NK-92 treated with Interleukin-12 subunit alpha and Interleukin-12 subunit beta, amount 100 ng/mL, for 24 hours (cell line): ENCODE measurements at regions not wholly inside any gene's neighbourhood (a gene's known extent, or its start where the extent isn't known, plus 50 kb on each side); places are given as distances from the start of the nearest gene placed in this dataset.
"Not testable (repeated sequence)": the region's sequence is repeated elsewhere in the genome, so short reads cannot be mapped to it uniquely, and the experiment has no call there.

Experiments
- DNase-seq: peaks from one replicate; lab custom pipeline; 2025; lab: John Stamatoyannopoulos, UW

- no peak for DNase-seq
These were observed 676.4 kb upstream of the ANKRD30A start for GRCh38 chr10:36448760-36449691.

GRCh38 chr10:36446881-36447280 lies 678.5 kb upstream of the ANKRD30A start:
- DNase-seq: no peak

GRCh38 chr10:36443233-36443632 lies 682.2 kb upstream of the ANKRD30A start:
- DNase-seq: no peak

GRCh38 chr10:36441557-36441956 lies 683.8 kb upstream of the ANKRD30A start:
- DNase-seq: no peak

GRCh38 chr10:36440539-36440938 lies 684.9 kb upstream of the ANKRD30A start:
- DNase-seq: no peak

GRCh38 chr10:36437367-36437766 lies 688.0 kb upstream of the ANKRD30A start:
- no peak for DNase-seq

- no peak for DNase-seq
These were observed 696.9 kb upstream of the ANKRD30A start for GRCh38 chr10:36428507-36428906.

- no peak for DNase-seq
These were observed 700.1 kb upstream of the ANKRD30A start for GRCh38 chr10:36425131-36425797.

- no peak for DNase-seq
These were observed 700.9 kb upstream of the ANKRD30A start for GRCh38 chr10:36424502-36424901.

- no peak for DNase-seq
These were observed 701.6 kb upstream of the ANKRD30A start for GRCh38 chr10:36423821-36424248.

GRCh38 chr10:36421992-36422391 lies 703.4 kb upstream of the ANKRD30A start:
- no peak for DNase-seq

- DNase-seq: no peak
These were observed 708.9 kb upstream of the ANKRD30A start for GRCh38 chr10:36416513-36416912.

- DNase-seq: no peak
These were observed 712.5 kb upstream of the ANKRD30A start for GRCh38 chr10:36412942-36413341.

- not testable (repeated sequence) for DNase-seq
These were observed 725.2 kb upstream of the ANKRD30A start for GRCh38 chr10:36400238-36400637.

GRCh38 chr10:36393801-36394200 lies 731.6 kb upstream of the ANKRD30A start:
- DNase-seq: no peak

GRCh38 chr10:36391405-36391804 lies 734.0 kb upstream of the ANKRD30A start:
- no peak for DNase-seq

GRCh38 chr10:36390221-36390620 lies 735.2 kb upstream of the ANKRD30A start:
- DNase-seq: no peak

- DNase-seq: no peak
These were observed 737.2 kb upstream of the ANKRD30A start for GRCh38 chr10:36388166-36388565.

GRCh38 chr10:36385693-36386092 lies 739.7 kb upstream of the ANKRD30A start:
- no peak for DNase-seq

- no peak for DNase-seq
These were observed 741.3 kb upstream of the FZD8 start for GRCh38 chr10:36383349-36383748.

- no peak for DNase-seq
These were observed 739.7 kb upstream of the FZD8 start for GRCh38 chr10:36381748-36382147.

- DNase-seq: no peak
These were observed 738.4 kb upstream of the FZD8 start for GRCh38 chr10:36380538-36380937.

GRCh38 chr10:36375107-36375506 lies 733.0 kb upstream of the FZD8 start:
- DNase-seq: no peak
